SK-N-SH (cell line): ENCODE measurements at regions not wholly inside any gene's neighbourhood (a gene's known extent, or its start where the extent isn't known, plus 50 kb on each side); places are given as distances from the start of the nearest gene placed in this dataset.

Source experiments
- CTCF ChIA-PET: fragments of 300-600, 350-600 bp; formaldehyde crosslinking; extraction: SDS; loops from one replicate; lab custom pipeline; 2021; lab: Yijun Ruan, JAX
- POLR2A ChIA-PET: fragments of 350-600 bp; sonication (Branson Sonifier 250); formaldehyde crosslinking; extraction: SDS; loops from one replicate; lab custom pipeline; 2020; ENCODE audit warnings: antibody characterized with exemption, inconsistent platforms; lab: Yijun Ruan, JAX
- DNase-seq: peaks from one replicate; pipeline ENCODE4 v3.0.0; 2012
- H2AFZ ChIP-seq: fragments of 200-600 bp; sonication (generic); 2 replicates; pipeline ENCODE4 v1.8.1; 2016; ENCODE audit warnings: antibody characterized with exemption, mild to moderate bottlenecking, low read depth
- H3F3A ChIP-seq: fragments of 200-600 bp; sonication (generic); replicated peaks from 2 replicates; pipeline ENCODE3; 2016; ENCODE audit warnings: antibody characterized with exemption, mild to moderate bottlenecking; ENCODE audit not compliant: insufficient read depth
- H3K27ac ChIP-seq, 2 experiments: fragments of 200-500 bp in 1 of 2; fragments of 200-600 bp in 1 of 2; sonication (Bioruptor generic) in 1 of 2; sonication (generic), shearing (Covaris generic) in 1 of 2; 2 replicates each; pipeline versions ENCODE4 v1.5.1 to v1.6.1; 2014 to 2016; ENCODE audit warnings: low read depth in 2 of 2, inconsistent platforms in 1 of 2, low read length in 1 of 2, mild to moderate bottlenecking in 1 of 2, mixed read lengths in 1 of 2
- H3K27me3 ChIP-seq: fragments of 200-600 bp; sonication (generic), shearing (Covaris generic); 2 replicates; pipeline ENCODE4 v1.6.1; 2016; ENCODE audit warnings: mixed run types; ENCODE audit not compliant: insufficient read depth
- H3K36me3 ChIP-seq, 2 experiments: fragments of 200-500 bp in 1 of 2; fragments of 200-600 bp in 1 of 2; sonication (Bioruptor generic) in 1 of 2; sonication (generic) in 1 of 2; replicated peaks in 1 of 2; 2 replicates each; pipeline versions ENCODE3 to v1.5.1; 2014 to 2016; ENCODE audit warnings: low read length in 1 of 2, mild to moderate bottlenecking in 1 of 2; ENCODE audit not compliant: insufficient read depth in 2 of 2, control insufficient read depth in 1 of 2
- H3K4me1 ChIP-seq, 2 experiments: fragments of 200-500 bp in 1 of 2; fragments of 200-600 bp in 1 of 2; sonication (Bioruptor generic) in 1 of 2; sonication (generic), shearing (Covaris generic) in 1 of 2; 2 replicates each; pipeline versions ENCODE4 v1.5.1 to v1.6.1; 2014 to 2016; ENCODE audit warnings: low read depth in 1 of 2, low read length in 1 of 2, mixed run types in 1 of 2; ENCODE audit not compliant: insufficient read depth in 2 of 2, control insufficient read depth in 1 of 2
- H3K4me2 ChIP-seq: fragments of 200-600 bp; sonication (generic), shearing (Covaris generic); 2 replicates; pipeline ENCODE4 v1.6.1; 2017; ENCODE audit warnings: mixed run types
- H3K4me3 ChIP-seq, 2 experiments: fragments of 200-500 bp in 1 of 2; fragments of 200-600 bp in 1 of 2; sonication (Bioruptor generic) in 1 of 2; sonication (generic), shearing (Covaris generic) in 1 of 2; 2 replicates each; pipeline versions ENCODE4 v1.5.1 to v1.8.1; 2014 to 2016; ENCODE audit warnings: low read depth in 2 of 2, inconsistent platforms in 1 of 2, low read length in 1 of 2, mild to moderate bottlenecking in 1 of 2, mixed read lengths in 1 of 2, moderate library complexity in 1 of 2
- H3K79me2 ChIP-seq: fragments of 200-600 bp; sonication (generic); 2 replicates; pipeline ENCODE4 v1.8.1; 2017; ENCODE audit warnings: mild to moderate bottlenecking; ENCODE audit not compliant: insufficient read depth
- H3K9ac ChIP-seq: fragments of 200-600 bp; sonication (generic); 2 replicates; pipeline ENCODE4 v1.6.1; 2017; ENCODE audit warnings: mixed run types
- H3K9me2 ChIP-seq: fragments of 200-600 bp; sonication (generic); 2 replicates; pipeline ENCODE4 v1.6.1; 2017; ENCODE audit warnings: mixed run types
- H3K9me3 ChIP-seq: fragments of 200-600 bp; sonication (generic); 2 replicates; pipeline ENCODE4 v1.6.1; 2017; ENCODE audit warnings: mixed run types, mild to moderate bottlenecking, moderate library complexity
- H4K20me1 ChIP-seq: fragments of 200-600 bp; sonication (generic); 2 replicates; pipeline ENCODE4 v1.6.1; 2017; ENCODE audit warnings: mild to moderate bottlenecking, mixed run types; ENCODE audit not compliant: insufficient read depth
- ELF1 ChIP-seq: IDR thresholded peaks from 2 replicates; pipeline ENCODE4 v1.4.0; 2012
- FOSL2 ChIP-seq: IDR thresholded peaks from 2 replicates; pipeline ENCODE4 v1.4.0; 2012; ENCODE audit warnings: low read depth, mild to moderate bottlenecking, moderate library complexity, borderline replicate concordance
- FOXJ3 ChIP-seq: sonication (generic); formaldehyde crosslinking; IDR thresholded peaks from 2 replicates; pipeline ENCODE4 v1.5.1; 2020; ENCODE audit warnings: mild to moderate bottlenecking, missing genetic modification reagents
- GABPA ChIP-seq: IDR thresholded peaks from 2 replicates; pipeline ENCODE4 v1.4.0; 2012; ENCODE audit warnings: low read depth, mild to moderate bottlenecking
- MAX ChIP-seq: IDR thresholded peaks from 2 replicates; pipeline ENCODE4 v1.4.0; 2012; ENCODE audit warnings: low read depth
- MEF2A ChIP-seq: IDR thresholded peaks from 2 replicates; pipeline ENCODE4 v1.4.0; 2012; ENCODE audit warnings: low read depth, borderline replicate concordance
- PBX3 ChIP-seq: IDR thresholded peaks from 2 replicates; pipeline ENCODE4; 2012
- POLR2AphosphoS5 ChIP-seq: IDR thresholded peaks from 2 replicates; pipeline ENCODE4 v1.6.1; 2012; ENCODE audit warnings: low read depth, low read length
- RAD21 ChIP-seq: IDR thresholded peaks from 2 replicates; pipeline ENCODE4 v1.6.1; 2012; ENCODE audit warnings: mild to moderate bottlenecking, low read length
- RCOR1 ChIP-seq: fragments of 150-350 bp; IDR thresholded peaks from 2 replicates; pipeline ENCODE4 v1.6.1; 2017; ENCODE audit warnings: antibody characterized with exemption, low read length
- REST ChIP-seq: IDR thresholded peaks from 2 replicates; pipeline ENCODE4 v1.6.1; 2012; ENCODE audit warnings: mild to moderate bottlenecking, low read depth, low read length, moderate library complexity
- RFX5 ChIP-seq: IDR thresholded peaks from 2 replicates; pipeline ENCODE4 v1.6.1; 2012; ENCODE audit warnings: mild to moderate bottlenecking, improper control_type of control experiment, low read length
- SMC3 ChIP-seq: IDR thresholded peaks from 2 replicates; pipeline ENCODE4 v1.6.1; 2012; ENCODE audit warnings: low read depth, low read length, improper control_type of control experiment
- TCF12 ChIP-seq: IDR thresholded peaks from 2 replicates; pipeline ENCODE4 v1.4.0; 2012
- USF2 ChIP-seq: fragments of 150-350 bp; IDR thresholded peaks from 2 replicates; pipeline ENCODE4 v1.6.1; 2017; ENCODE audit warnings: antibody characterized with exemption, low read length, low read depth, borderline replicate concordance
- WGBS: methylation state at CpG from one replicate; pipeline ENCODE4 v1.1.6; 2017; ENCODE audit warnings: low lambda C conversion rate; 5-methylcytosine and 5-hydroxymethylcytosine counted together
- TF ChIP-seq, protein P1 (sequence below): IDR thresholded peaks from 2 replicates; pipeline ENCODE4 v1.4.0; 2012; ENCODE audit warnings: low read depth, borderline replicate concordance
- TF ChIP-seq, protein P2 (sequence below): fragments of 150-350 bp; IDR thresholded peaks from 2 replicates; pipeline ENCODE4 v1.6.1; 2016; ENCODE audit warnings: mild to moderate bottlenecking, low read depth, low read length
- TF ChIP-seq, protein P3 (sequence below): IDR thresholded peaks from 2 replicates; pipeline ENCODE4 v1.4.0; 2012; ENCODE audit warnings: low read depth, borderline replicate concordance

DNA sequence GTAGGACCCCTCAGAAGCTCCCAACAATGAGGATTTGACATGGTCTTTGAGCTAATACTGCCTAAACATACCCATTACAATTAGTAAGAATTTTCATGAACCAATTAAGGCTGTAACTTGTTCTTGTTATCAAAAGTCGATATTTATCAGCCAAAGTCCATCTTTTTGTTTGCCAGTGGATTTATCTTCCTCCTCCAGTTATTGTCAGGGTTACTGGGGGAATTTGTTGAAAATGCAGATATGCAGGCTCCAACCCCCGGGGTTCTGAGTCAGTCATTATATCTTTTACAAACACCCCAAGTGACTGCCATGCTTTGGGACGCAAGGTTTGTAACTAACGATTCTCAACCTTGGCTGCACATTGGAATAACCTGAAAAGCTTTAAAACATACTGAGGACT is 338.8 kb upstream of the PPARGC1A start (continued):
- TF ChIP-seq GABPA (no peak), ELF1 (no peak), POLR2AphosphoS5 (no peak), REST (no peak), RAD21 (no peak), SMC3 (no peak), MEF2A (no peak)
- TF ChIP-seq, protein P1, sequence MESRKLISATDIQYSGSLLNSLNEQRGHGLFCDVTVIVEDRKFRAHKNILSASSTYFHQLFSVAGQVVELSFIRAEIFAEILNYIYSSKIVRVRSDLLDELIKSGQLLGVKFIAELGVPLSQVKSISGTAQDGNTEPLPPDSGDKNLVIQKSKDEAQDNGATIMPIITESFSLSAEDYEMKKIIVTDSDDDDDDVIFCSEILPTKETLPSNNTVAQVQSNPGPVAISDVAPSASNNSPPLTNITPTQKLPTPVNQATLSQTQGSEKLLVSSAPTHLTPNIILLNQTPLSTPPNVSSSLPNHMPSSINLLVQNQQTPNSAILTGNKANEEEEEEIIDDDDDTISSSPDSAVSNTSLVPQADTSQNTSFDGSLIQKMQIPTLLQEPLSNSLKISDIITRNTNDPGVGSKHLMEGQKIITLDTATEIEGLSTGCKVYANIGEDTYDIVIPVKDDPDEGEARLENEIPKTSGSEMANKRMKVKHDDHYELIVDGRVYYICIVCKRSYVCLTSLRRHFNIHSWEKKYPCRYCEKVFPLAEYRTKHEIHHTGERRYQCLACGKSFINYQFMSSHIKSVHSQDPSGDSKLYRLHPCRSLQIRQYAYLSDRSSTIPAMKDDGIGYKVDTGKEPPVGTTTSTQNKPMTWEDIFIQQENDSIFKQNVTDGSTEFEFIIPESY = no peak

- no peak for DNase-seq
- H3K27ac ChIP-seq = no peak overlapping the region
- no peaks in the 10 kb centered on the region for H3K36me3 ChIP-seq
- H3K79me2 ChIP-seq = no peaks in the 10 kb centered on the region
- no peaks in the 10 kb centered on the region for H3K9me3 ChIP-seq
- no peaks in the 10 kb centered on the region for H4K20me1 ChIP-seq
- POLR2A ChIA-PET = interaction anchor here (0.6 kb wide), 1 partner anchor 15 kb away, joined by 4 read pairs; no protein-coding TSS in a partner anchor
- no peak overlapping the region for H3K4me3 ChIP-seq
- 3% methylated on average over 4 of the region's 4 CpGs for WGBS
- no peaks in the 10 kb centered on the region for H3F3A ChIP-seq
- no peak overlapping the region for H3K4me2 ChIP-seq
- no peak overlapping the region for H2AFZ ChIP-seq
- CTCF ChIA-PET = no interaction called here
- no peak overlapping the region for H3K9ac ChIP-seq
- H3K4me1 ChIP-seq = no peaks in the 10 kb centered on the region
- H3K9me2 ChIP-seq = no peaks in the 10 kb centered on the region
- peaks cover 8% of the 10 kb centered on the region; the same call in 1 of the 2 replicates for H3K27me3 ChIP-seq
- TF ChIP-seq RCOR1 (no peak), MAX (no peak), REST (no peak), TCF12 (no peak), RFX5 (no peak), ELF1 (no peak), FOXJ3 (CRISPR knock-in tag) (no peak), USF2 (no peak), FOSL2 (no peak), POLR2AphosphoS5 (no peak), PBX3 (no peak)
- TF ChIP-seq, protein P2, sequence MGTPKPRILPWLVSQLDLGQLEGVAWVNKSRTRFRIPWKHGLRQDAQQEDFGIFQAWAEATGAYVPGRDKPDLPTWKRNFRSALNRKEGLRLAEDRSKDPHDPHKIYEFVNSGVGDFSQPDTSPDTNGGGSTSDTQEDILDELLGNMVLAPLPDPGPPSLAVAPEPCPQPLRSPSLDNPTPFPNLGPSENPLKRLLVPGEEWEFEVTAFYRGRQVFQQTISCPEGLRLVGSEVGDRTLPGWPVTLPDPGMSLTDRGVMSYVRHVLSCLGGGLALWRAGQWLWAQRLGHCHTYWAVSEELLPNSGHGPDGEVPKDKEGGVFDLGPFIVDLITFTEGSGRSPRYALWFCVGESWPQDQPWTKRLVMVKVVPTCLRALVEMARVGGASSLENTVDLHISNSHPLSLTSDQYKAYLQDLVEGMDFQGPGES = no peak
- TF ChIP-seq, protein P3, sequence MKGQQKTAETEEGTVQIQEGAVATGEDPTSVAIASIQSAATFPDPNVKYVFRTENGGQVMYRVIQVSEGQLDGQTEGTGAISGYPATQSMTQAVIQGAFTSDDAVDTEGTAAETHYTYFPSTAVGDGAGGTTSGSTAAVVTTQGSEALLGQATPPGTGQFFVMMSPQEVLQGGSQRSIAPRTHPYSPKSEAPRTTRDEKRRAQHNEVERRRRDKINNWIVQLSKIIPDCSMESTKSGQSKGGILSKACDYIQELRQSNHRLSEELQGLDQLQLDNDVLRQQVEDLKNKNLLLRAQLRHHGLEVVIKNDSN = no peak
These were observed 336.8 kb upstream of the PPARGC1A start for GRCh38 chr4:24226667-24227066.
